T-helper 2 cell (primary cell): ENCODE measurements at regions not wholly inside any gene's neighbourhood (a gene's known extent, or its start where the extent isn't known, plus 50 kb on each side); places are given as distances from the start of the nearest gene placed in this dataset.
"Not testable (repeated sequence)": the region's sequence is repeated elsewhere in the genome, so short reads cannot be mapped to it uniquely, and the experiment has no call there.

Experiments
- DNase-seq, 5 experiments: peaks; one replicate each; pipeline versions ENCODE4 v3.0.0 to v3.0.0-alpha.2; 2012 to 2022

GRCh38 chr6:165774903-165775601 is 112.0 kb upstream of the PDE10A start:
- DNase-seq, result peak in 1 of 5 experiments; percentile 65

GRCh38 chr6:165770397-165771082 is 107.5 kb upstream of the PDE10A start:
- DNase-seq, result no peak

- DNase-seq, result no peak
Measured at GRCh38 chr6:165769884-165770283, 106.8 kb upstream of the PDE10A start.

- no peak for DNase-seq
Measured at GRCh38 chr6:165769401-165769800, 106.4 kb upstream of the PDE10A start.

- DNase-seq, result no peak
Measured at GRCh38 chr6:165768961-165769360, 105.9 kb upstream of the PDE10A start.

GRCh38 chr6:165767228-165767627 is 104.2 kb upstream of the PDE10A start:
- DNase-seq, result peak in 1 of 5 experiments; percentile 43

GRCh38 chr6:165766457-165766856 is 103.4 kb upstream of the PDE10A start:
- peak in 1 of 5 experiments; percentile 26 for DNase-seq

GRCh38 chr6:165766026-165766425 is 103.0 kb upstream of the PDE10A start:
- DNase-seq, result no peak

- DNase-seq, result not testable (repeated sequence)
Measured at GRCh38 chr6:165765256-165765655, 102.2 kb upstream of the PDE10A start.

- no peak for DNase-seq
Measured at GRCh38 chr6:165762876-165763275, 99.8 kb upstream of the PDE10A start.

- no peak for DNase-seq
Measured at GRCh38 chr6:165762125-165762524, 99.1 kb upstream of the PDE10A start.

- DNase-seq, result no peak
Measured at GRCh38 chr6:165760803-165761185, 97.8 kb upstream of the PDE10A start.

GRCh38 chr6:165760126-165760802 is 97.2 kb upstream of the PDE10A start:
- no peak for DNase-seq

GRCh38 chr6:165758441-165758840 is 95.4 kb upstream of the PDE10A start:
- no peak for DNase-seq

GRCh38 chr6:165755583-165755982 is 92.5 kb upstream of the PDE10A start:
- no peak for DNase-seq

GRCh38 chr6:165753506-165753905 is 90.5 kb upstream of the PDE10A start:
- DNase-seq, result no peak

GRCh38 chr6:165752451-165752850 is 89.4 kb upstream of the PDE10A start:
- no peak for DNase-seq

GRCh38 chr6:165751486-165751885 is 88.4 kb upstream of the PDE10A start:
- no peak for DNase-seq

GRCh38 chr6:165749163-165749562 is 86.1 kb upstream of the PDE10A start:
- peak in 1 of 5 experiments; percentile 8 for DNase-seq

GRCh38 chr6:165748390-165748789 is 85.3 kb upstream of the PDE10A start:
- no peak for DNase-seq

- DNase-seq, result no peak
Measured at GRCh38 chr6:165747963-165748362, 84.9 kb upstream of the PDE10A start.

- no peak for DNase-seq
Measured at GRCh38 chr6:165746331-165746730, 83.3 kb upstream of the PDE10A start.

GRCh38 chr6:165745492-165745891 is 82.5 kb upstream of the PDE10A start:
- no peak for DNase-seq
